ENCODE measurements at regions not wholly inside any gene's neighbourhood (a gene's known extent, or its start where the extent isn't known, plus 50 kb on each side); places are given as distances from the start of the nearest gene placed in this dataset.

GRCh38 chr1:229714964-229715603, 89.0 kb downstream of the URB2 start:
- POLR2A ChIA-PET (ENCODE audit: partially characterized antibody) = interaction anchor here (0.6 to 1.2 kb wide), 3 partner anchors 12 to 65 kb away, joined by 3 read pairs; no protein-coding TSS in a partner anchor
- H3K36me3 ChIP-seq (ENCODE audit: control insufficient read depth in 2 of 4, insufficient read depth in 4 of 4, low read length in 3 of 4) = no peaks in the 10 kb centered on the region
- no peaks in the 10 kb centered on the region for H3K27me3 ChIP-seq (replicated peaks in 1 of 4; ENCODE audit: control insufficient read depth in 3 of 4, extremely low read depth in 1 of 4, insufficient read depth in 3 of 4, low read length in 3 of 4)
- H3K79me2 ChIP-seq (ENCODE audit: control insufficient read depth in 1 of 2, insufficient read depth in 2 of 2, low read length in 2 of 2) = no peaks in the 10 kb centered on the region
- no peak overlapping the region for H3K9ac ChIP-seq (replicated peaks in 1 of 4; ENCODE audit: extremely low read depth in 1 of 4, low read depth in 3 of 4, low read length in 3 of 4)
- no peak overlapping the region for H4K91ac ChIP-seq (replicated peaks; ENCODE audit: insufficient read length, low read length)
- DNase-seq (ENCODE audit: low read depth in 1 of 2, low spot score in 2 of 2) (peak in 1 of 2 experiments; percentile 76), FAIRE-seq (peak; percentile 86)
- no peak overlapping the region for H2BK5ac ChIP-seq (ENCODE audit: low read depth, low read length)
- H3K56ac ChIP-seq (replicated peaks; ENCODE audit: insufficient read length, low read depth, low read length) = no peak overlapping the region
- H2BK15ac ChIP-seq (ENCODE audit: low read length) = peak overlapping the region; percentile 97; the same call in 1 of the 2 replicates
- no peak overlapping the region for H3K27ac ChIP-seq (ENCODE audit: low read depth, low read length)
- no peak overlapping the region for H3K4me3 ChIP-seq (ENCODE audit: extremely low read depth in 1 of 4, insufficient read depth in 2 of 4, low read depth in 3 of 4, low read length in 4 of 4)
- peak overlapping the region; percentile 98 for H2BK20ac ChIP-seq (ENCODE audit: low read length)
- H3K9me3 ChIP-seq (ENCODE audit: insufficient read depth in 2 of 2, low read depth in 1 of 2, low read length in 1 of 2) = no peaks in the 10 kb centered on the region; a peak in 1 of 4 replicates
- no peak overlapping the region for H3K18ac ChIP-seq (ENCODE audit: extremely low read depth, low read length)
- TF ChIP-seq EP300 (IDR thresholded peaks at IDR 0.05; ENCODE audit: borderline replicate concordance in 1 of 2, low read depth in 2 of 2, low read length in 2 of 2) (no peak), RAD21 (IDR thresholded peaks at IDR 0.05 in 1 of 2, conservative IDR thresholded peaks at IDR 0.05 in 1 of 2; ENCODE audit: low read depth in 2 of 2, low read length in 2 of 2) (peak; percentile 33 to 39; a peak in 3 of 4 replicates), CTCF (IDR thresholded peaks at IDR 0.05; ENCODE audit: control extremely low read depth in 1 of 3, insufficient read depth in 1 of 3, low read depth in 1 of 3, low read length in 3 of 3) (peak; percentile 8 to 64 (median 30); a peak in 3 of 4 replicates)
- H2AFZ ChIP-seq (ENCODE audit: low read length) = no peak overlapping the region
- H3K4me1 ChIP-seq (replicated peaks in 1 of 4; ENCODE audit: control insufficient read depth in 3 of 4, insufficient read depth in 4 of 4, low read length in 3 of 4) = peaks cover 3 to 12% (median 7%) of the 10 kb centered on the region in 4 experiments; a peak in 6 of 7 replicates
- H2AK5ac ChIP-seq (ENCODE audit: low read depth, low read length) = no peak overlapping the region
- H3K23me2 ChIP-seq (ENCODE audit: low read depth, low read length) = no peaks in the 10 kb centered on the region
- H3K4me2 ChIP-seq (ENCODE audit: insufficient read depth in 1 of 2, low read depth in 2 of 2, low read length in 2 of 2) = no peak overlapping the region
- H3K4ac ChIP-seq (replicated peaks; ENCODE audit: insufficient read length, low read depth, low read length) = peak overlapping the region; percentile 61
- no peak overlapping the region for H4K8ac ChIP-seq (ENCODE audit: extremely low read depth, insufficient read depth, low read length)
- WGBS, 2 experiments (ENCODE audit: extremely low coverage in 1 of 2, insufficient coverage in 1 of 2, insufficient read length in 1 of 2, insufficient replicate concordance in 2 of 2, low coverage in 1 of 2, low lambda C conversion rate in 2 of 2, missing lambda C conversion rate in 1 of 2) = 86% methylated on average over 8 of the region's 8 CpGs; no CpG with 5 or more reads in 1 of the 2 experiments
- H3K23ac ChIP-seq (ENCODE audit: insufficient read length) = no peak overlapping the region
- no peaks in the 10 kb centered on the region for H4K20me1 ChIP-seq (replicated peaks in 1 of 2; ENCODE audit: control insufficient read depth in 1 of 2, insufficient read depth in 2 of 2, low read length in 2 of 2)
- no peaks in the 10 kb centered on the region for H3K79me1 ChIP-seq (ENCODE audit: low read depth, low read length)
- peak overlapping the region; percentile 5 for H2BK120ac ChIP-seq (replicated peaks; ENCODE audit: low read depth, low read length)
- H3K14ac ChIP-seq (ENCODE audit: insufficient read length) = no peak overlapping the region
- CTCF ChIA-PET (ENCODE audit: partially characterized antibody) = interaction anchor here (0.8 to 2.1 kb wide), 12 partner anchors 11 to 405 kb away, joined by 3 to 10 read pairs (median 4); no protein-coding TSS in a partner anchor
- no peak overlapping the region for H4K5ac ChIP-seq (ENCODE audit: insufficient read length, low read depth, low read length)
- peak overlapping the region; percentile 64 for H2BK12ac ChIP-seq (ENCODE audit: low read depth, low read length)
